HCT116 (cell line): ENCODE measurements at regions not wholly inside any gene's neighbourhood (a gene's known extent, or its start where the extent isn't known, plus 50 kb on each side); places are given as distances from the start of the nearest gene placed in this dataset.

Experiments used
- ATAC-seq: fragments of 200-7000 bp; cut with Tn5 transposase; 2 replicates; pipeline ENCODE4 v1.9.1; 2020; ENCODE audit warnings: mild to moderate bottlenecking, moderate library complexity
- BruUV-seq: library from RNA; stranded (reverse); fragments of 400-500 nt; replicated peaks from 2 replicates; lab custom pipeline; 2021; lab: Mats Ljungman, UMichigan
- CTCF ChIA-PET: fragments of 300-600 bp; sonication (Branson Sonifier 250); formaldehyde crosslinking; loops from one replicate; lab custom pipeline; 2021; ENCODE audit warnings: antibody characterized with exemption; lab: Charles Lee
- POLR2A ChIA-PET: fragments of 300-600, 350-600 bp; sonication (Branson Sonifier 250); formaldehyde crosslinking; loops from one replicate; lab custom pipeline; 2021; ENCODE audit warnings: antibody characterized with exemption; lab: Charles Lee
- RAD21 ChIA-PET, 2 experiments: fragments of 300-600 bp; sonication (Branson Sonifier 250); formaldehyde crosslinking; loops; one replicate each; lab custom pipeline; 2023; ENCODE audit warnings: low total read pairs in 2 of 2; ENCODE audit not compliant: uncharacterized antibody in 2 of 2, unreplicated experiment in 2 of 2, low non-redundant PET in 1 of 2; lab: Charles Lee
- DNase-seq: peaks from one replicate; pipeline ENCODE4 v3.0.0-alpha.2; 2010; ENCODE audit warnings: low read depth, low spot score
- H2AFZ ChIP-seq: fragments of 200-600 bp; shearing (Covaris generic), sonication (generic); 2 replicates; pipeline ENCODE4 v1.6.1; 2017; ENCODE audit warnings: low read depth, mixed run types, mixed read lengths, antibody characterized with exemption, low read length; ENCODE audit not compliant: poor library complexity, severe bottlenecking
- H3K27ac ChIP-seq: 2 replicates; pipeline ENCODE4 v1.5.1; 2012; ENCODE audit warnings: low read depth, low read length
- H3K27me3 ChIP-seq: fragments of 200-600 bp; sonication (generic); 2 replicates; pipeline ENCODE4 v1.6.1; 2016; ENCODE audit warnings: mixed run types, low read length, mixed read lengths; ENCODE audit not compliant: insufficient read depth
- H3K36me3 ChIP-seq, 2 experiments: fragments of 200-500 bp in 1 of 2; fragments of 200-600 bp in 1 of 2; sonication (Bioruptor generic) in 1 of 2; sonication (generic) in 1 of 2; 2 replicates each; pipeline versions ENCODE4 v1.5.1 to v1.6.1; 2014 to 2016; ENCODE audit warnings: low read length in 2 of 2, inconsistent platforms in 1 of 2, mixed read lengths in 1 of 2, mixed run types in 1 of 2; ENCODE audit not compliant: insufficient read depth in 2 of 2, control insufficient read depth in 1 of 2
- H3K4me1 ChIP-seq, 2 experiments: fragments of 200-600 bp in 1 of 2; sonication (generic) in 1 of 2; 2 replicates each; pipeline versions ENCODE4 v1.5.1 to v1.6.1; 2012 to 2017; ENCODE audit warnings: low read length in 2 of 2, inconsistent platforms in 1 of 2, mild to moderate bottlenecking in 1 of 2, mixed read lengths in 1 of 2, mixed run types in 1 of 2, moderate library complexity in 1 of 2; ENCODE audit not compliant: insufficient read depth in 2 of 2, control insufficient read depth in 1 of 2
- H3K4me2 ChIP-seq: fragments of 200-600 bp; sonication (generic); 2 replicates; pipeline ENCODE4 v1.6.1; 2017; ENCODE audit warnings: mixed run types, low read length, mixed read lengths
- H3K4me3 ChIP-seq, 2 experiments: fragments of 200-600 bp in 1 of 2; sonication (generic) in 1 of 2; replicated peaks in 1 of 2; 2 replicates each; pipeline ENCODE4 v1.5.1; 2011 to 2016; ENCODE audit warnings: low read length in 2 of 2, control low read depth in 1 of 2, low read depth in 1 of 2, mild to moderate bottlenecking in 1 of 2, mixed read lengths in 1 of 2, mixed run types in 1 of 2
- H3K79me2 ChIP-seq: fragments of 200-600 bp; sonication (generic); 2 replicates; pipeline ENCODE4 v1.6.1; 2017; ENCODE audit warnings: mild to moderate bottlenecking, mixed run types, low read length, moderate library complexity, mixed read lengths; ENCODE audit not compliant: insufficient read depth
- H3K9ac ChIP-seq: fragments of 200-600 bp; sonication (generic); 2 replicates; pipeline ENCODE4 v1.6.1; 2016; ENCODE audit warnings: low read length, mixed read lengths
- H3K9me2 ChIP-seq: fragments of 200-600 bp; sonication (generic), shearing (Covaris generic); 2 replicates; pipeline ENCODE4 v1.6.1; 2017; ENCODE audit warnings: mixed run types, mild to moderate bottlenecking, moderate library complexity; ENCODE audit not compliant: insufficient read depth
- H3K9me3 ChIP-seq, 2 experiments: fragments of 200-500 bp in 1 of 2; fragments of 200-600 bp in 1 of 2; sonication (Bioruptor generic) in 1 of 2; sonication (generic) in 1 of 2; 2 replicates each; pipeline ENCODE4 v1.6.1; 2014 to 2017; ENCODE audit warnings: low read length in 2 of 2, mixed read lengths in 2 of 2, inconsistent platforms in 1 of 2, low read depth in 1 of 2, mild to moderate bottlenecking in 1 of 2, mixed run types in 1 of 2, moderate library complexity in 1 of 2; ENCODE audit not compliant: control insufficient read depth in 1 of 2, insufficient read depth in 1 of 2
- H4K20me1 ChIP-seq: fragments of 200-600 bp; sonication (generic), shearing (Covaris generic); 2 replicates; pipeline ENCODE4 v1.6.1; 2017; ENCODE audit warnings: mixed run types, mild to moderate bottlenecking, moderate library complexity; ENCODE audit not compliant: insufficient read depth
- CBX3 ChIP-seq: IDR thresholded peaks from 2 replicates; pipeline ENCODE4 v1.6.1; 2012; ENCODE audit warnings: low read depth
- CEBPB ChIP-seq: IDR thresholded peaks from 2 replicates; pipeline ENCODE4 v1.6.1; 2012; ENCODE audit warnings: low read depth
- EGR1 ChIP-seq: IDR thresholded peaks from 2 replicates; pipeline ENCODE4 v1.6.1; 2012; ENCODE audit warnings: low read depth
- ELF1 ChIP-seq: IDR thresholded peaks from 2 replicates; pipeline ENCODE4 v1.6.1; 2012; ENCODE audit warnings: low read depth, borderline replicate concordance
- EZH2 ChIP-seq: fragments of 200-600 bp; sonication (generic); IDR thresholded peaks from 2 replicates; pipeline ENCODE4 v1.6.1; 2017; ENCODE audit warnings: antibody characterized with exemption, mixed run types
- EZH2phosphoT487 ChIP-seq: fragments of 200-600 bp; IDR thresholded peaks from 2 replicates; pipeline ENCODE4 v1.6.1; 2018; ENCODE audit warnings: antibody characterized with exemption, borderline replicate concordance
- FOSL1 ChIP-seq: IDR thresholded peaks from 2 replicates; pipeline ENCODE4 v1.6.1; 2012; ENCODE audit warnings: low read depth
- JUND ChIP-seq: IDR thresholded peaks from 2 replicates; pipeline ENCODE4 v1.6.1; 2012
- POLR2A ChIP-seq: IDR thresholded peaks from 2 replicates; pipeline ENCODE4 v1.7.0; 2011; ENCODE audit warnings: borderline replicate concordance; ENCODE audit not compliant: insufficient read depth, insufficient read length; ENCODE audit errors: extremely low read depth
- POLR2AphosphoS5 ChIP-seq: IDR thresholded peaks from 2 replicates; pipeline ENCODE4 v1.6.1; 2011; ENCODE audit warnings: mild to moderate bottlenecking, low read depth, low read length, moderate library complexity
- RAD21 ChIP-seq: IDR thresholded peaks from 2 replicates; pipeline ENCODE4 v1.6.1; 2012; ENCODE audit warnings: low read depth, mild to moderate bottlenecking
- SIN3A ChIP-seq: IDR thresholded peaks from 2 replicates; pipeline ENCODE4 v1.6.1; 2012; ENCODE audit warnings: low read depth
- SP1 ChIP-seq: IDR thresholded peaks from 2 replicates; pipeline ENCODE4 v1.6.1; 2012; ENCODE audit warnings: low read depth
- TCF7L2 ChIP-seq: IDR thresholded peaks from 2 replicates; pipeline ENCODE4 v1.7.0; 2011; ENCODE audit warnings: borderline replicate concordance, inconsistent platforms; ENCODE audit not compliant: insufficient read depth, insufficient read length; ENCODE audit errors: extremely low read depth
- YY1 ChIP-seq: IDR thresholded peaks from 2 replicates; pipeline ENCODE4 v1.6.1; 2011; ENCODE audit warnings: low read length, low read depth, moderate library complexity, mild to moderate bottlenecking; ENCODE audit not compliant: insufficient replicate concordance; ENCODE audit errors: extremely low read depth
- ZFX ChIP-seq: fragments of 450-650 bp; IDR thresholded peaks from 2 replicates; pipeline ENCODE4 v1.6.1; 2017
- ZNF274 ChIP-seq: fragments of 200-500 bp; sonication (Bioruptor generic); IDR thresholded peaks from 2 replicates; pipeline ENCODE4 v1.6.1; 2014; ENCODE audit warnings: mild to moderate bottlenecking, low read depth, low read length, inconsistent platforms
- intact Hi-C: fragments of 100-400 bp; cut with micrococcal nuclease; formaldehyde crosslinking; loops from 2 replicates; pipeline ENCODE4 v1.10.0; 2022
- TF ChIP-seq, protein P1 (sequence below): IDR thresholded peaks from 2 replicates; pipeline ENCODE4 v1.6.1; 2012
- TF ChIP-seq, protein P2 (sequence below): IDR thresholded peaks from 2 replicates; pipeline ENCODE4 v1.6.1; 2012; ENCODE audit warnings: low read depth
- TF ChIP-seq, protein P3 (sequence below): IDR thresholded peaks from 2 replicates; pipeline ENCODE4 v1.6.1; 2011; ENCODE audit warnings: mild to moderate bottlenecking, low read length, moderate library complexity; ENCODE audit not compliant: insufficient replicate concordance; ENCODE audit errors: extremely low read depth
- TF ChIP-seq, protein P4 (sequence below): IDR thresholded peaks from 2 replicates; pipeline ENCODE4 v1.6.1; 2012
- TF ChIP-seq, protein P5 (sequence below), 3 experiments: fragments of 200-600 bp in 1 of 3; sonication (generic) in 1 of 3; IDR thresholded peaks in 2 of 3; conservative IDR thresholded peaks in 1 of 3; 2 replicates each; pipeline ENCODE4 v1.5.1; 2012 to 2017; ENCODE audit warnings: low read depth in 2 of 3, low read length in 2 of 3, antibody characterized with exemption in 1 of 3, borderline replicate concordance in 1 of 3, control low read depth in 1 of 3, mild to moderate bottlenecking in 1 of 3, mixed read lengths in 1 of 3, mixed run types in 1 of 3, moderate library complexity in 1 of 3; ENCODE audit not compliant: insufficient read depth in 1 of 3

DNA sequence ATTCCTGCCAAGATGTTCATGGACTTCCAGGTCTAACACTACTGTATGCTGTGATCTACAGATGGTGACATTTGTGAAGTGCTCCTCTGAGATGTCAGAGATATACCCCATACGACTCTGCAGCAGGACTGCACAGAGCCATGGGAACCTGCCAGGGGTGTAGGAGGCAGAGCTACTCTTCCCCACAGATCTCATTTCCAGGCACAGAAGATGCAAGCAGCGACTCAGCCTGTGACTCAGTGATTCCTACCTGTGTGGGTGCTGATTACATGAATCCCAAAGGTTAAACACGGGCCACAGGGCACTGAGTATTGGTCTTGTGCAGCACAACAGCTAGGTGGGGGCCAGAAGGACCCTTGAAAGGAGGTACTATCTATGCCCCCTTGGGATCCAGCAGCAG lies 137.0 kb upstream of the SOX9 start:
- Histone ChIP-seq H3K4me1 (peaks cover 0 to 42% of the 10 kb centered on the region in 2 experiments; a peak in 2 of 4 replicates), H3K79me2 (no peaks in the 10 kb centered on the region), H4K20me1 (no peaks in the 10 kb centered on the region), H3K9me2 (no peaks in the 10 kb centered on the region), H3K36me3 (no peaks in the 10 kb centered on the region), H3K9me3 (no peaks in the 10 kb centered on the region), H3K4me2 (peak overlapping the region; percentile 50), H3K27ac (no peak overlapping the region), H3K27me3 (no peaks in the 10 kb centered on the region), H2AFZ (peak overlapping the region; percentile 24), H3K9ac (no peak overlapping the region), H3K4me3 (no peak overlapping the region)
- CTCF ChIA-PET: no interaction called here
- no TSS peak for BruUV-seq
- RAD21 ChIA-PET: no interaction called here
- ATAC-seq (peak; percentile 44; the same call in 1 of the 2 replicates), DNase-seq (no peak)
- intact Hi-C loops: no loop called here
- POLR2A ChIA-PET: no interaction called here
- TF ChIP-seq POLR2A: no peak
- TF ChIP-seq RAD21: no peak
- no peak for TF ChIP-seq EZH2
- peak; percentile 65 for TF ChIP-seq SP1
- TF ChIP-seq TCF7L2: no peak
- no peak for TF ChIP-seq CBX3
- TF ChIP-seq, protein P1, sequence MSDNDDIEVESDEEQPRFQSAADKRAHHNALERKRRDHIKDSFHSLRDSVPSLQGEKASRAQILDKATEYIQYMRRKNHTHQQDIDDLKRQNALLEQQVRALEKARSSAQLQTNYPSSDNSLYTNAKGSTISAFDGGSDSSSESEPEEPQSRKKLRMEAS: no peak
- no peak for TF ChIP-seq ZNF274
- TF ChIP-seq, protein P2, sequence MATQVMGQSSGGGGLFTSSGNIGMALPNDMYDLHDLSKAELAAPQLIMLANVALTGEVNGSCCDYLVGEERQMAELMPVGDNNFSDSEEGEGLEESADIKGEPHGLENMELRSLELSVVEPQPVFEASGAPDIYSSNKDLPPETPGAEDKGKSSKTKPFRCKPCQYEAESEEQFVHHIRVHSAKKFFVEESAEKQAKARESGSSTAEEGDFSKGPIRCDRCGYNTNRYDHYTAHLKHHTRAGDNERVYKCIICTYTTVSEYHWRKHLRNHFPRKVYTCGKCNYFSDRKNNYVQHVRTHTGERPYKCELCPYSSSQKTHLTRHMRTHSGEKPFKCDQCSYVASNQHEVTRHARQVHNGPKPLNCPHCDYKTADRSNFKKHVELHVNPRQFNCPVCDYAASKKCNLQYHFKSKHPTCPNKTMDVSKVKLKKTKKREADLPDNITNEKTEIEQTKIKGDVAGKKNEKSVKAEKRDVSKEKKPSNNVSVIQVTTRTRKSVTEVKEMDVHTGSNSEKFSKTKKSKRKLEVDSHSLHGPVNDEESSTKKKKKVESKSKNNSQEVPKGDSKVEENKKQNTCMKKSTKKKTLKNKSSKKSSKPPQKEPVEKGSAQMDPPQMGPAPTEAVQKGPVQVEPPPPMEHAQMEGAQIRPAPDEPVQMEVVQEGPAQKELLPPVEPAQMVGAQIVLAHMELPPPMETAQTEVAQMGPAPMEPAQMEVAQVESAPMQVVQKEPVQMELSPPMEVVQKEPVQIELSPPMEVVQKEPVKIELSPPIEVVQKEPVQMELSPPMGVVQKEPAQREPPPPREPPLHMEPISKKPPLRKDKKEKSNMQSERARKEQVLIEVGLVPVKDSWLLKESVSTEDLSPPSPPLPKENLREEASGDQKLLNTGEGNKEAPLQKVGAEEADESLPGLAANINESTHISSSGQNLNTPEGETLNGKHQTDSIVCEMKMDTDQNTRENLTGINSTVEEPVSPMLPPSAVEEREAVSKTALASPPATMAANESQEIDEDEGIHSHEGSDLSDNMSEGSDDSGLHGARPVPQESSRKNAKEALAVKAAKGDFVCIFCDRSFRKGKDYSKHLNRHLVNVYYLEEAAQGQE: no peak
- TF ChIP-seq CEBPB: no peak
- TF ChIP-seq EZH2phosphoT487: no peak
- TF ChIP-seq, protein P3, sequence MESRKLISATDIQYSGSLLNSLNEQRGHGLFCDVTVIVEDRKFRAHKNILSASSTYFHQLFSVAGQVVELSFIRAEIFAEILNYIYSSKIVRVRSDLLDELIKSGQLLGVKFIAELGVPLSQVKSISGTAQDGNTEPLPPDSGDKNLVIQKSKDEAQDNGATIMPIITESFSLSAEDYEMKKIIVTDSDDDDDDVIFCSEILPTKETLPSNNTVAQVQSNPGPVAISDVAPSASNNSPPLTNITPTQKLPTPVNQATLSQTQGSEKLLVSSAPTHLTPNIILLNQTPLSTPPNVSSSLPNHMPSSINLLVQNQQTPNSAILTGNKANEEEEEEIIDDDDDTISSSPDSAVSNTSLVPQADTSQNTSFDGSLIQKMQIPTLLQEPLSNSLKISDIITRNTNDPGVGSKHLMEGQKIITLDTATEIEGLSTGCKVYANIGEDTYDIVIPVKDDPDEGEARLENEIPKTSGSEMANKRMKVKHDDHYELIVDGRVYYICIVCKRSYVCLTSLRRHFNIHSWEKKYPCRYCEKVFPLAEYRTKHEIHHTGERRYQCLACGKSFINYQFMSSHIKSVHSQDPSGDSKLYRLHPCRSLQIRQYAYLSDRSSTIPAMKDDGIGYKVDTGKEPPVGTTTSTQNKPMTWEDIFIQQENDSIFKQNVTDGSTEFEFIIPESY: no peak
- TF ChIP-seq EGR1: peak; percentile 59; the same call in 1 of the 2 replicates
- TF ChIP-seq, protein P4, sequence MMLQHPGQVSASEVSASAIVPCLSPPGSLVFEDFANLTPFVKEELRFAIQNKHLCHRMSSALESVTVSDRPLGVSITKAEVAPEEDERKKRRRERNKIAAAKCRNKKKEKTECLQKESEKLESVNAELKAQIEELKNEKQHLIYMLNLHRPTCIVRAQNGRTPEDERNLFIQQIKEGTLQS: no peak
- 0 out of 2 replicates have a peak, but pooled peaks have one; percentile 16 for TF ChIP-seq POLR2AphosphoS5
- TF ChIP-seq JUND: peak; percentile 74
- TF ChIP-seq, protein P5, sequence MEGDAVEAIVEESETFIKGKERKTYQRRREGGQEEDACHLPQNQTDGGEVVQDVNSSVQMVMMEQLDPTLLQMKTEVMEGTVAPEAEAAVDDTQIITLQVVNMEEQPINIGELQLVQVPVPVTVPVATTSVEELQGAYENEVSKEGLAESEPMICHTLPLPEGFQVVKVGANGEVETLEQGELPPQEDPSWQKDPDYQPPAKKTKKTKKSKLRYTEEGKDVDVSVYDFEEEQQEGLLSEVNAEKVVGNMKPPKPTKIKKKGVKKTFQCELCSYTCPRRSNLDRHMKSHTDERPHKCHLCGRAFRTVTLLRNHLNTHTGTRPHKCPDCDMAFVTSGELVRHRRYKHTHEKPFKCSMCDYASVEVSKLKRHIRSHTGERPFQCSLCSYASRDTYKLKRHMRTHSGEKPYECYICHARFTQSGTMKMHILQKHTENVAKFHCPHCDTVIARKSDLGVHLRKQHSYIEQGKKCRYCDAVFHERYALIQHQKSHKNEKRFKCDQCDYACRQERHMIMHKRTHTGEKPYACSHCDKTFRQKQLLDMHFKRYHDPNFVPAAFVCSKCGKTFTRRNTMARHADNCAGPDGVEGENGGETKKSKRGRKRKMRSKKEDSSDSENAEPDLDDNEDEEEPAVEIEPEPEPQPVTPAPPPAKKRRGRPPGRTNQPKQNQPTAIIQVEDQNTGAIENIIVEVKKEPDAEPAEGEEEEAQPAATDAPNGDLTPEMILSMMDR (IDR thresholded peaks at IDR 0.05 in 2 of 3, conservative IDR thresholded peaks at IDR 0.05 in 1 of 3; ENCODE audit: borderline replicate concordance in 1 of 3, insufficient read depth in 1 of 3, low read depth in 2 of 3, low read length in 2 of 3): no peak
- no peak for TF ChIP-seq YY1
- TF ChIP-seq FOSL1: peak; percentile 71
- no peak for TF ChIP-seq ZFX
- no peak for TF ChIP-seq ELF1
- no peak for TF ChIP-seq SIN3A
